HEK293T (cell line): ENCODE measurements at regions not wholly inside any gene's neighbourhood (a gene's known extent, or its start where the extent isn't known, plus 50 kb on each side); places are given as distances from the start of the nearest gene placed in this dataset.

ENCODE experiments used
- CTCF ChIA-PET: fragments of 350-600 bp; formaldehyde crosslinking; extraction: SDS; loops from one replicate; lab custom pipeline; 2021; ENCODE audit warnings: antibody characterized with exemption, inconsistent platforms; lab: Yijun Ruan, JAX
- POLR2A ChIA-PET: fragments of 350-600 bp; formaldehyde crosslinking; extraction: SDS; loops from one replicate; lab custom pipeline; 2020; ENCODE audit warnings: antibody characterized with exemption, inconsistent platforms; lab: Yijun Ruan, JAX
- DNase-seq: peaks from one replicate; pipeline ENCODE4 v3.0.0; 2012; ENCODE audit warnings: mixed read lengths; ENCODE audit errors: extremely low spot score
- ARNT ChIP-seq: fragments of 450-650 bp; IDR thresholded peaks from 2 replicates; pipeline ENCODE4 v1.6.1; 2017; ENCODE audit warnings: mild to moderate bottlenecking
- BHLHE40 ChIP-seq: fragments of 450-650 bp; IDR thresholded peaks from 2 replicates; pipeline ENCODE4 v1.6.1; 2016; ENCODE audit warnings: mild to moderate bottlenecking, moderate library complexity, borderline replicate concordance
- CTBP1 ChIP-seq: fragments of 450-650 bp; IDR thresholded peaks from 2 replicates; pipeline ENCODE4 v1.6.1; 2016; ENCODE audit warnings: borderline replicate concordance
- ELF4 ChIP-seq: fragments of 450-650 bp; IDR thresholded peaks from 2 replicates; pipeline ENCODE4 v1.6.1; 2017; ENCODE audit warnings: antibody characterized with exemption
- FOXA1 ChIP-seq: fragments of 450-650 bp; IDR thresholded peaks from 2 replicates; pipeline ENCODE4 v1.6.1; 2016; ENCODE audit warnings: mild to moderate bottlenecking
- FOXK2 ChIP-seq: fragments of 450-650 bp; IDR thresholded peaks from 2 replicates; pipeline ENCODE4 v1.6.1; 2016; ENCODE audit warnings: mild to moderate bottlenecking
- FOXM1 ChIP-seq: fragments of 450-650 bp; IDR thresholded peaks from 2 replicates; pipeline ENCODE4 v1.6.1; 2017; ENCODE audit warnings: mild to moderate bottlenecking, borderline replicate concordance
- HDGF ChIP-seq: fragments of 450-650 bp; IDR thresholded peaks from 2 replicates; pipeline ENCODE4 v1.6.1; 2017; ENCODE audit warnings: antibody characterized with exemption, borderline replicate concordance
- L3MBTL2 ChIP-seq: fragments of 450-650 bp; conservative IDR thresholded peaks from 2 replicates; pipeline ENCODE4 v1.6.1; 2016; ENCODE audit warnings: mild to moderate bottlenecking
- LEF1 ChIP-seq: fragments of 450-650 bp; IDR thresholded peaks from 2 replicates; pipeline ENCODE4 v1.6.1; 2017; ENCODE audit warnings: mild to moderate bottlenecking, borderline replicate concordance
- NFRKB ChIP-seq: fragments of 450-650 bp; IDR thresholded peaks from 2 replicates; pipeline ENCODE4 v1.6.1; 2016; ENCODE audit warnings: mild to moderate bottlenecking, moderate library complexity
- SP1 ChIP-seq: fragments of 450-650 bp; IDR thresholded peaks from 2 replicates; pipeline ENCODE4 v1.6.1; 2017
- SUZ12 ChIP-seq: fragments of 450-650 bp; IDR thresholded peaks from 2 replicates; pipeline ENCODE4 v1.6.1; 2016; ENCODE audit warnings: mild to moderate bottlenecking
- TARDBP ChIP-seq: fragments of 450-650 bp; IDR thresholded peaks from 2 replicates; pipeline ENCODE4 v1.6.1; 2016
- ZNF384 ChIP-seq: fragments of 450-650 bp; IDR thresholded peaks from 2 replicates; pipeline ENCODE4 v1.6.1; 2016
- TF ChIP-seq, protein P1 (sequence below): fragments of 450-650 bp; IDR thresholded peaks from 2 replicates; pipeline ENCODE4 v1.6.1; 2016

DNA sequence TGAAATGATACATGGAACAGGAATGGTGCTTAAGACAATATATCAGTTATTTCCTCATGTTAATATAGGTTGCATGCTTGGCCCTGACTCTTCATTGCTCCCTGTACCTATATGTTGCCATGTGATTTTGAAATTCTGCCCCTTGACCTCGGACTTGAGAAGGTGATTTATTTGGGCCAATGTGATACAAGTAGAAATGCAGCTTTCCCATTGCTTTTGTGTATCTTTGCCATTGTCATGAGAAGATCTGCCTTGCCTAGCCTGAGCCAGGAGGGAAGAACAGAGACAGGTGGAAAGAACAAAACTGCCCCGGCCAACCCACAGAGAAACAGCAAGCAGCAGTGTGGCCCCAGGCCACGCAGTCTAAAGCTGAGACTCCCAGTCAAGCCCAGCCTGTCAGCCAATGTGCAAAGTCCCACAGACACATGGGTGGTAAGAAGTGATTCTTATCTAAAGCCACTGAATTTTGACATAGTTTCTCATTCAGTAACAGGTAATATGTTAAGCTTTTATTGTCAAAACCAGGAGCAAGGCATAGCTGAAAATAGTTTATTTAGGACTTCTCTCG lies 245.7 kb upstream of the RND3 start:
- ChIA-PET CTCF (no interaction called here), POLR2A (no interaction called here)
- no peak for DNase-seq
- no peak for TF ChIP-seq FOXK2
- no peak for TF ChIP-seq SP1
- TF ChIP-seq CTBP1, result no peak
- TF ChIP-seq L3MBTL2, result no peak
- no peak for TF ChIP-seq BHLHE40
- TF ChIP-seq FOXA1, result no peak
- no peak for TF ChIP-seq NFRKB
- TF ChIP-seq LEF1, result no peak
- TF ChIP-seq HDGF, result no peak
- no peak for TF ChIP-seq TARDBP
- TF ChIP-seq ZNF384, result no peak
- TF ChIP-seq ARNT, result no peak
- no peak for TF ChIP-seq ELF4
- no peak for TF ChIP-seq FOXM1
- TF ChIP-seq, protein P1, sequence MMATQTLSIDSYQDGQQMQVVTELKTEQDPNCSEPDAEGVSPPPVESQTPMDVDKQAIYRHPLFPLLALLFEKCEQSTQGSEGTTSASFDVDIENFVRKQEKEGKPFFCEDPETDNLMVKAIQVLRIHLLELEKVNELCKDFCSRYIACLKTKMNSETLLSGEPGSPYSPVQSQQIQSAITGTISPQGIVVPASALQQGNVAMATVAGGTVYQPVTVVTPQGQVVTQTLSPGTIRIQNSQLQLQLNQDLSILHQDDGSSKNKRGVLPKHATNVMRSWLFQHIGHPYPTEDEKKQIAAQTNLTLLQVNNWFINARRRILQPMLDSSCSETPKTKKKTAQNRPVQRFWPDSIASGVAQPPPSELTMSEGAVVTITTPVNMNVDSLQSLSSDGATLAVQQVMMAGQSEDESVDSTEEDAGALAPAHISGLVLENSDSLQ, result no peak
- no peak for TF ChIP-seq SUZ12

DNA sequence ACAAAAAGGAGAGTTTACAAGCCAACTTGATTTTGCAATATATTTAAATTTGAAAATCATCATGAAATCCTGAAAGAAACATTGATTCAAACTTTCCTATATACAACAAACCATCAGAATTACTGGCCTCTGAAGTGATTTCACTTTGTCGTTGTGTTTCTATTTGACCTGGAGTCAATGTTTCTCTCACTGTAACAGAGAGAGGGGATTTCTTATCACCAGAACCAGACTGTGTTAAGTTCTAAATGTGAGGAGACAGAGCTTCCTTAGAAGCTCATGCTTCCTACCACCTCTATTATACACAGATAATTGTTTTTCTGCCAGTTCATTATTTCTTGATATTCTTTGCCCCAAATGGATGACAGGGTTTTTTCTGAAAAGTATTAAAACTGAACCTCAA lies 245.0 kb upstream of the RND3 start:
- ChIA-PET CTCF (no interaction called here), POLR2A (no interaction called here)
- TF ChIP-seq L3MBTL2 (no peak), ELF4 (no peak)
- no peak for DNase-seq

DNA sequence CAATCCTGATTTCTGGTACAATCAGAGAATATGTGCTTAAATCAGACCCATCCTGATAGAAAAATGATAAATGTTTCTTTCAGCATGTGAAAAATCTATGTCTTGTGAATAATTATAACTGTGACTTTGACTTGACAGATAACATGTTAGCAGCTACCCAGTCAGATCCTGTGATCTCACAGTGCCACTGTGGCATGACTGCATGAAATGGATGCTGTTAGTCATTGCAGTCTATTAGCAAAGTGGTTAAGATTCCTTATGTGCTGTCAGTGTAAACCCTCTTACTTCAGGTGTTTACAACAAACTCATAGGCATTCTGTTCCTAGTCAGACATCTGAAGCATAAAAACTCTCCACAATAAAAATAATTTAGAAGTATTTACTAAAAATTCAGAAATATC lies 244.6 kb upstream of the RND3 start:
- no peak for TF ChIP-seq TARDBP
- TF ChIP-seq FOXA1, result no peak
- TF ChIP-seq HDGF, result no peak
- TF ChIP-seq NFRKB, result no peak
- no peak for TF ChIP-seq LEF1
- no peak for TF ChIP-seq L3MBTL2
- TF ChIP-seq, protein P1, result no peak
- TF ChIP-seq FOXM1, result no peak
- TF ChIP-seq FOXK2, result no peak
- no peak for TF ChIP-seq SUZ12
- TF ChIP-seq ARNT, result no peak
- no peak for TF ChIP-seq ELF4
- TF ChIP-seq ZNF384, result no peak
- TF ChIP-seq BHLHE40, result no peak
- no peak for TF ChIP-seq SP1
- DNase-seq, result no peak
- POLR2A ChIA-PET, result no interaction called here
- CTCF ChIA-PET, result no interaction called here

DNA sequence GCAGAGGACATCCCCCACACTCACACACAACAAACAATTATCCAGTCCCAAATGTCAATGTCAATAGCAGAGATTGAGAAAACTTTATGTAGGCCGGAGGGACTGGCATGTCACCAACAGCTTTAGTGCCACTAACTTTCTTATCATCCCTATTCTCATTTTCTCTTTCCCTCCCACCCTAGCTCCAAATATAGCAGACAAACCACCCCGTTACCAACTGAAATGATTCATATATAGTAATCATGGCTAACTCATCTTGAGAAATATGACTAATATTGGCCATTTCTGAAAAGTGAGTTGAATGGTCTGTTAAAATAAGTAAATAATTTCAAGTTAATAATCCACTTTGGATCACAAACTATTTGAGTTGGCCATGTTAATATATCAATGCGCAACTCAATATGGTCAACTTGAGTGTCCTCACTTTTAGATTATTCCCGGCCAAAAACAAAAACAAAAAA lies 242.1 kb upstream of the RND3 start:
- POLR2A ChIA-PET, result no interaction called here
- no peak for DNase-seq
- no peak for TF ChIP-seq SP1
- TF ChIP-seq NFRKB, result no peak
- TF ChIP-seq ELF4, result no peak
- TF ChIP-seq FOXA1, result no peak
- no peak for TF ChIP-seq LEF1
- TF ChIP-seq BHLHE40, result no peak
- no peak for TF ChIP-seq HDGF
- TF ChIP-seq FOXK2, result no peak
- no peak for TF ChIP-seq FOXM1
- TF ChIP-seq, protein P1, result no peak
- TF ChIP-seq CTBP1, result no peak
- no peak for TF ChIP-seq TARDBP
- no peak for TF ChIP-seq L3MBTL2
- TF ChIP-seq ZNF384, result no peak
- no peak for TF ChIP-seq SUZ12
- TF ChIP-seq ARNT, result no peak
- CTCF ChIA-PET, result no interaction called here

DNA sequence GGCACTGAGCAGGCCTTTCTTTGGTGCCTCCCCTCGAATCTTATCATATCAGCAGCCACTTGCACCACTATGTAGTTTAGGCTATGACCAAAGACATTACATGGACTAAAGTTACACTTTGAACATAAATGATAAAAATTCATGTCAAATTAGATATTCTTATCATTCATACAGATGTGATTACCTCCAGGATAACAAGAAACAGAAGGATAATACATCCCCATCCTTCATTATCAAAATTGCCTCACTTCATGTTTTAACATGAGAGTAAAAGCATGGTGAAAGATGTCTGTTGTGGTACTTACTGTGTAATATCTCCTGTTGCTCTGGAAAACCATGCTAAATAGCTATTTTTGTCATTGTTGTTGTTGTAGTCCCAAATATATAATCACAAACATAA lies 230.8 kb upstream of the RND3 start:
- ChIA-PET CTCF (no interaction called here), POLR2A (no interaction called here)
- TF ChIP-seq SP1 (no peak), CTBP1 (no peak), ARNT (no peak), TARDBP (no peak), ZNF384 (no peak), BHLHE40 (no peak), ELF4 (no peak), SUZ12 (no peak), NFRKB (no peak), L3MBTL2 (no peak), FOXK2 (no peak), FOXA1 (no peak), LEF1 (no peak)
- TF ChIP-seq, protein P1, result no peak
- DNase-seq, result no peak

DNA sequence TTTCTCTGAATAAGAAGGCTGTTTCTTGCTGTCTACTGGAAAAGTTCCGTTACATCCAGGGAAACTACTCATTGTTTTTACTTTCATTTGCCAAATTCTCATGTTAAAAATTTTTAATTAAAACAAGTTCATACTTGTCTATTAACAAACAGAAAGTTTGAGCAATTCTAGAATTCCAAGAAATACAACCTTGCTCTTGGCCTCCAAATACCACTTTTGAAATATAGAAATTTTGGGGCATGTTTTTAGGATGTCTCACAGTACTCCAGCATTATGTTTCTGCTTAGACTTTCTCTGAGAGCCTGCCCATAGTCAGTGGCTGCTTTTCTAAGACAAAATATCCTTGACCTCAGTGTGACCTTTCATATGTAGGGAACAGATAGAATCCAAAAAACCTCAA lies 228.7 kb upstream of the RND3 start:
- ChIA-PET CTCF (no interaction called here), POLR2A (no interaction called here)
- no peak for DNase-seq
- TF ChIP-seq NFRKB (no peak), CTBP1 (no peak), ZNF384 (no peak), SP1 (no peak), FOXM1 (no peak)
